HG03066 (cell line): ENCODE measurements at regions not wholly inside any gene's neighbourhood (a gene's known extent, or its start where the extent isn't known, plus 50 kb on each side); places are given as distances from the start of the nearest gene placed in this dataset.
"Not testable (repeated sequence)": the region's sequence is repeated elsewhere in the genome, so short reads cannot be mapped to it uniquely, and the experiment has no call there.

Source experiments
- ATAC-seq: cut with Tn5 transposase; IDR thresholded peaks from one replicate; pipeline ENCODE4 v1.9.1; 2021; ENCODE audit warnings: low read depth; ENCODE audit not compliant: unreplicated experiment

GRCh38 chr13:48804821-48805601 is 151.3 kb downstream of the CYSLTR2 start:
- no peak for ATAC-seq

GRCh38 chr13:48806522-48806921 is 152.8 kb downstream of the CYSLTR2 start:
- ATAC-seq: no peak

GRCh38 chr13:48808683-48809082 is 155.0 kb downstream of the CYSLTR2 start:
- ATAC-seq: no peak

- ATAC-seq: no peak
Measured at GRCh38 chr13:48810013-48810412, 156.3 kb downstream of the CYSLTR2 start.

- ATAC-seq: no peak
Measured at GRCh38 chr13:48813518-48813917, 159.8 kb downstream of the CYSLTR2 start.

GRCh38 chr13:48816700-48817099 is 159.0 kb upstream of the FNDC3A start:
- ATAC-seq: no peak

- ATAC-seq: no peak
Measured at GRCh38 chr13:48817166-48817802, 158.4 kb upstream of the FNDC3A start.

- no peak for ATAC-seq
Measured at GRCh38 chr13:48818495-48819356, 157.0 kb upstream of the FNDC3A start.

GRCh38 chr13:48819376-48819775 is 156.3 kb upstream of the FNDC3A start:
- ATAC-seq: no peak

GRCh38 chr13:48819899-48820298 is 155.8 kb upstream of the FNDC3A start:
- ATAC-seq: no peak

- not testable (repeated sequence) for ATAC-seq
Measured at GRCh38 chr13:48823526-48823925, 152.2 kb upstream of the FNDC3A start.

- no peak for ATAC-seq
Measured at GRCh38 chr13:48826039-48826438, 149.7 kb upstream of the FNDC3A start.

- ATAC-seq: not testable (repeated sequence)
Measured at GRCh38 chr13:48826922-48827454, 148.7 kb upstream of the FNDC3A start.

GRCh38 chr13:48827709-48828108 is 148.0 kb upstream of the FNDC3A start:
- ATAC-seq: no peak

GRCh38 chr13:48828962-48829411 is 146.7 kb upstream of the FNDC3A start:
- no peak for ATAC-seq

GRCh38 chr13:48829536-48829935 is 146.2 kb upstream of the FNDC3A start:
- no peak for ATAC-seq

- no peak for ATAC-seq
Measured at GRCh38 chr13:48831248-48831647, 144.5 kb upstream of the FNDC3A start.

GRCh38 chr13:48833412-48833811 is 142.3 kb upstream of the FNDC3A start:
- ATAC-seq: no peak

GRCh38 chr13:48835326-48835725 is 140.4 kb upstream of the FNDC3A start:
- ATAC-seq: not testable (repeated sequence)

GRCh38 chr13:48838193-48838973 is 137.3 kb upstream of the FNDC3A start:
- no peak for ATAC-seq
